ENCODE measurements at regions not wholly inside any gene's neighbourhood (a gene's known extent, or its start where the extent isn't known, plus 50 kb on each side); places are given as distances from the start of the nearest gene placed in this dataset.

DNA sequence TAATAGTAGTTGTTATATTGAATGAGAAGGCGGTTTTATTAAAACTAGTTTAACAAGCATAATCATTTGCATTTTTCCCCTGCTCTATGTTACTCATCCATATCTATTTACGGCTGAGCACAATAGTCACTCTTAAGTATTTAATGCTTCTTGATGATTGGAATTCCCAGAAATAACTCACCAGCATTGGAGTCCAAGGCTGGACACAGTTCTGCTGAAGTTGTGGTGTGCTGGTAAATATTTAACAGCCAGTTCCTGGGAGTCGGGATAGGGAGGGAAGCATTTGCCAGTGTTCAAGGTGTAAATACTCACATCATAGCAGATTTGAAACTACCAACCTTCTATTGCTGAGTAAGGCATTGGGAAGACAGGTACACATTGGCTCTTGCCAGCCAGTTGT lies 315.1 kb downstream of the MTX2 start:
- Histone ChIP-seq H3K4me3 (ENCODE audit: low read length) (no peak overlapping the region), H3K27me3 (ENCODE audit: control insufficient read depth, insufficient read depth, low read length) (peaks cover 5% of the 10 kb centered on the region), H3K9me3 (ENCODE audit: control insufficient read depth, insufficient read depth, low read length) (no peaks in the 10 kb centered on the region), H3K27ac (ENCODE audit: low read length) (no peak overlapping the region), H3K4me1 (ENCODE audit: control insufficient read depth, insufficient read depth, low read length) (no peaks in the 10 kb centered on the region), H3K36me3 (ENCODE audit: control insufficient read depth, insufficient read depth, low read length) (no peaks in the 10 kb centered on the region)
- no peaks in the 10 kb centered on the region for H3K36me3 Mint-ChIP-seq
- H3K27me3 Mint-ChIP-seq (ENCODE audit: low read depth in 2 of 2): peaks cover 12 to 55% of the 10 kb centered on the region in 2 donors
- H3K4me1 Mint-ChIP-seq: no peaks in the 10 kb centered on the region
- intact Hi-C loops (cut with micrococcal nuclease): no loop called here
- H3K27ac Mint-ChIP-seq: no peak overlapping the region
- DNase-seq (no peak), ATAC-seq (no peak)
- 60% methylated on average over 1 of the region's 3 CpGs for WGBS (ENCODE audit: insufficient coverage)
- TF ChIP-seq, protein P1, sequence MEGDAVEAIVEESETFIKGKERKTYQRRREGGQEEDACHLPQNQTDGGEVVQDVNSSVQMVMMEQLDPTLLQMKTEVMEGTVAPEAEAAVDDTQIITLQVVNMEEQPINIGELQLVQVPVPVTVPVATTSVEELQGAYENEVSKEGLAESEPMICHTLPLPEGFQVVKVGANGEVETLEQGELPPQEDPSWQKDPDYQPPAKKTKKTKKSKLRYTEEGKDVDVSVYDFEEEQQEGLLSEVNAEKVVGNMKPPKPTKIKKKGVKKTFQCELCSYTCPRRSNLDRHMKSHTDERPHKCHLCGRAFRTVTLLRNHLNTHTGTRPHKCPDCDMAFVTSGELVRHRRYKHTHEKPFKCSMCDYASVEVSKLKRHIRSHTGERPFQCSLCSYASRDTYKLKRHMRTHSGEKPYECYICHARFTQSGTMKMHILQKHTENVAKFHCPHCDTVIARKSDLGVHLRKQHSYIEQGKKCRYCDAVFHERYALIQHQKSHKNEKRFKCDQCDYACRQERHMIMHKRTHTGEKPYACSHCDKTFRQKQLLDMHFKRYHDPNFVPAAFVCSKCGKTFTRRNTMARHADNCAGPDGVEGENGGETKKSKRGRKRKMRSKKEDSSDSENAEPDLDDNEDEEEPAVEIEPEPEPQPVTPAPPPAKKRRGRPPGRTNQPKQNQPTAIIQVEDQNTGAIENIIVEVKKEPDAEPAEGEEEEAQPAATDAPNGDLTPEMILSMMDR (IDR thresholded peaks at IDR 0.05): no peak
- H3K9me3 Mint-ChIP-seq: no peaks in the 10 kb centered on the region
- H3K4me3 Mint-ChIP-seq: no peak overlapping the region

DNA sequence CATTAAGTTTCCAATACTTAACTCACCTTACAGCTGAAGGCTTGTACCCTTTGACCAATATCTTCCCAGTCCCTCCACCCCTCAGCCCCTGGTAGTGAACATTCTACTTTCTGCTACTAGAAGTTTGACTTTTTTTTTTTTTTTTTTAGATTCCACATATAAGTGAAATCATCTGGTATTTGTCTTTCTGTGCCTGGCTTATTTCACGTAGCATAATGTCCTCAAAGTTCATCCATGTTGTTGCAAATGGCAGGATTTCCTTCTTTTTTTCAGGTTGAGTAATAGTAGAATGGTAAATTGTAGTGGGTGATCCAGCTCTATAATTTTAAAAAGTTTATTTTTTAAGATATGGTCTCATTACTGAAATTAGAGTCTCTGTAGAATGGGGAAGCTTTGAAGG lies 316.0 kb downstream of the MTX2 start:
- H3K4me3 Mint-ChIP-seq: no peak overlapping the region
- 91% methylated on average over 1 of the region's 1 CpG for WGBS (ENCODE audit: insufficient coverage)
- no peak for ATAC-seq

DNA sequence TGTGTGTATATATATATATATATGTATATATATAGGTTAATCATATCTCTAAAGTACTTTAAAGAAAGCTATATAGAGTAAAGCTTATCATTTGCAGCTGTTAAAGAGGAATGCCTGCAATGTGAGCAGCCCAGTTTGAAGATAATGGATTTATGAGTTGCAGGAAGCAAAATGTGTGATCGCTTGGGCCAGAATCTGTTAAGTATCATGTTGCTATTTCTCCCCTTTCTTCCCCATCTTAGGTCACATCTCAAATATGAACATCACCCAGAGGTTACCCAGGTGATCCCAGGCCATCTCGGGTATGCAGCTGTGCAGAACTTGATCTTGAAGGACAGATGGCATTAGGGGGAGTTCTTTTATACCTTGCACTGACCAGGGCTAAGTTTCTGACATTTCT lies 316.5 kb downstream of the MTX2 start:
- DNase-seq: no peak
- H3K4me1 ChIP-seq (ENCODE audit: control insufficient read depth, insufficient read depth, low read length): no peaks in the 10 kb centered on the region
- peaks cover 10 to 56% of the 10 kb centered on the region in 2 donors for H3K27me3 Mint-ChIP-seq (ENCODE audit: low read depth in 2 of 2)
- TF ChIP-seq, protein P1 (IDR thresholded peaks at IDR 0.05): no peak
- H3K36me3 Mint-ChIP-seq: no peaks in the 10 kb centered on the region
- intact Hi-C loops (cut with micrococcal nuclease): no loop called here
- H3K27ac ChIP-seq (ENCODE audit: low read length): no peak overlapping the region
- H3K9me3 ChIP-seq (ENCODE audit: control insufficient read depth, insufficient read depth, low read length): no peaks in the 10 kb centered on the region
- H3K27me3 ChIP-seq (ENCODE audit: control insufficient read depth, insufficient read depth, low read length): peaks cover 5% of the 10 kb centered on the region
- no peak overlapping the region for H3K27ac Mint-ChIP-seq
- no peaks in the 10 kb centered on the region for H3K9me3 Mint-ChIP-seq
- no peaks in the 10 kb centered on the region for H3K4me1 Mint-ChIP-seq
- WGBS (ENCODE audit: insufficient coverage): 80% methylated on average over 1 of the region's 2 CpGs
- no peak for ATAC-seq
- H3K4me3 ChIP-seq (ENCODE audit: low read length): no peak overlapping the region
- no peak overlapping the region for H3K4me3 Mint-ChIP-seq
- no peaks in the 10 kb centered on the region for H3K36me3 ChIP-seq (ENCODE audit: control insufficient read depth, insufficient read depth, low read length)

More for the DNA sequence above, 316.0 kb downstream of the MTX2 start:
- intact Hi-C loops (cut with micrococcal nuclease): no loop called here
- no peaks in the 10 kb centered on the region for H3K9me3 Mint-ChIP-seq
- no peaks in the 10 kb centered on the region for H3K36me3 ChIP-seq (ENCODE audit: control insufficient read depth, insufficient read depth, low read length)
- H3K27ac ChIP-seq (ENCODE audit: low read length): no peak overlapping the region
- H3K4me1 Mint-ChIP-seq: no peaks in the 10 kb centered on the region
- DNase-seq: no peak
- TF ChIP-seq, protein P1 (IDR thresholded peaks at IDR 0.05): no peak
- H3K27me3 Mint-ChIP-seq (ENCODE audit: low read depth in 2 of 2): peaks cover 10 to 56% of the 10 kb centered on the region in 2 donors
- no peaks in the 10 kb centered on the region for H3K4me1 ChIP-seq (ENCODE audit: control insufficient read depth, insufficient read depth, low read length)
- no peak overlapping the region for H3K27ac Mint-ChIP-seq
- H3K36me3 Mint-ChIP-seq: no peaks in the 10 kb centered on the region
- no peaks in the 10 kb centered on the region for H3K9me3 ChIP-seq (ENCODE audit: control insufficient read depth, insufficient read depth, low read length)
- H3K4me3 ChIP-seq (ENCODE audit: low read length): no peak overlapping the region
- H3K27me3 ChIP-seq (ENCODE audit: control insufficient read depth, insufficient read depth, low read length): peaks cover 5% of the 10 kb centered on the region

DNA sequence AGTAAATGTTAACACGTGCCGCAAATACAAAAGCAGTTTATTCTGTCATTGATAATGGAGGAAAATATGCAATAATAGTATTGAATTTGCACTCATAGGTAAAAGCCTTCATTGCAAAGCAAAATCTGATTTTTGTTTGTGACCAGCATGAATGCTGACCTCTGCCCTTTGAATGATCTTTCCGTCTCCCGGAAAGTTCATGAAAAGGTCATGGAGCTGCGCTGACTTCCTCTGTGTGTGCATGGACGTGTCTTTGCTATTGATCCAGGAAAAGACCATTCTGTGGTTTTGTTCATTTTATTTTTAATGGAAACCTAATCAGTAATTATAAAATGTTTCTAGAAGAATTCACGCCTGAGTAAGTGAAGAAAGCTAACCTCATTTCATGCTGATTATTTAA lies 320.0 kb downstream of the MTX2 start:
- intact Hi-C loops (cut with micrococcal nuclease): no loop called here
- no peaks in the 10 kb centered on the region for H3K9me3 Mint-ChIP-seq
- Histone ChIP-seq H3K4me1 (ENCODE audit: control insufficient read depth, insufficient read depth, low read length) (no peaks in the 10 kb centered on the region), H3K27ac (ENCODE audit: low read length) (no peak overlapping the region), H3K4me3 (ENCODE audit: low read length) (no peak overlapping the region), H3K36me3 (ENCODE audit: control insufficient read depth, insufficient read depth, low read length) (no peaks in the 10 kb centered on the region), H3K27me3 (ENCODE audit: control insufficient read depth, insufficient read depth, low read length) (peaks cover 5% of the 10 kb centered on the region), H3K9me3 (ENCODE audit: control insufficient read depth, insufficient read depth, low read length) (no peaks in the 10 kb centered on the region)
- H3K4me3 Mint-ChIP-seq: no peak overlapping the region
- H3K36me3 Mint-ChIP-seq: no peaks in the 10 kb centered on the region
- peaks cover 19 to 60% of the 10 kb centered on the region in 2 donors for H3K27me3 Mint-ChIP-seq (ENCODE audit: low read depth in 2 of 2)
- ATAC-seq: no peak
- H3K27ac Mint-ChIP-seq: no peak overlapping the region
- no peak for DNase-seq
- H3K4me1 Mint-ChIP-seq: no peaks in the 10 kb centered on the region
- TF ChIP-seq, protein P1 (IDR thresholded peaks at IDR 0.05): no peak
- WGBS (ENCODE audit: insufficient coverage): 89% methylated on average over 7 of the region's 7 CpGs

Measured in natural killer cell (primary cell).